ENCODE measurements at regions not wholly inside any gene's neighbourhood (a gene's known extent, or its start where the extent isn't known, plus 50 kb on each side); places are given as distances from the start of the nearest gene placed in this dataset.

GRCh38 chr12:131528144-131528543 lies 182.7 kb upstream of the SFSWAP start:
- no peak for TF ChIP-seq CTCF (IDR thresholded peaks at IDR 0.05)
- H3K27me3 Mint-ChIP-seq (ENCODE audit: low read depth, poor library complexity) = peaks cover 41% of the 10 kb centered on the region
- no peaks in the 10 kb centered on the region for H3K4me1 Mint-ChIP-seq
- DNase-seq = no peak
- H3K4me3 Mint-ChIP-seq = no peak overlapping the region
- H3K36me3 Mint-ChIP-seq (ENCODE audit: low read depth) = no peaks in the 10 kb centered on the region
- H3K27ac Mint-ChIP-seq = no peak overlapping the region
- no peaks in the 10 kb centered on the region for H3K9me3 Mint-ChIP-seq

- Mint-ChIP-seq H3K4me1 (no peaks in the 10 kb centered on the region), H3K36me3 (ENCODE audit: low read depth) (no peaks in the 10 kb centered on the region), H3K27ac (no peak overlapping the region), H3K9me3 (no peaks in the 10 kb centered on the region), H3K4me3 (no peak overlapping the region), H3K27me3 (ENCODE audit: low read depth, poor library complexity) (peaks cover 45% of the 10 kb centered on the region)
- no peak for DNase-seq
- TF ChIP-seq CTCF (IDR thresholded peaks at IDR 0.05) = no peak
Observed at GRCh38 chr12:131528667-131529066, 182.2 kb upstream of the SFSWAP start.

GRCh38 chr12:131529196-131530040 lies 181.5 kb upstream of the SFSWAP start:
- DNase-seq = no peak
- no peak for TF ChIP-seq CTCF (IDR thresholded peaks at IDR 0.05)
- H3K36me3 Mint-ChIP-seq (ENCODE audit: low read depth) = no peaks in the 10 kb centered on the region

GRCh38 chr12:131530041-131530332 lies 180.9 kb upstream of the SFSWAP start:
- TF ChIP-seq CTCF (IDR thresholded peaks at IDR 0.05) = no peak
- H3K27me3 Mint-ChIP-seq (ENCODE audit: low read depth, poor library complexity) = peaks cover 38% of the 10 kb centered on the region
- H3K4me1 Mint-ChIP-seq = no peaks in the 10 kb centered on the region
- H3K9me3 Mint-ChIP-seq = no peaks in the 10 kb centered on the region
- no peak overlapping the region for H3K4me3 Mint-ChIP-seq
- H3K36me3 Mint-ChIP-seq (ENCODE audit: low read depth) = no peaks in the 10 kb centered on the region
- no peak overlapping the region for H3K27ac Mint-ChIP-seq
- DNase-seq = no peak

More at GRCh38 chr12:131529196-131530040, 181.5 kb upstream of the SFSWAP start:
- Mint-ChIP-seq H3K4me3 (no peak overlapping the region), H3K4me1 (no peaks in the 10 kb centered on the region), H3K9me3 (no peaks in the 10 kb centered on the region), H3K27me3 (ENCODE audit: low read depth, poor library complexity) (peaks cover 44% of the 10 kb centered on the region), H3K27ac (no peak overlapping the region)

- no peak for DNase-seq
- Mint-ChIP-seq H3K36me3 (ENCODE audit: low read depth) (no peaks in the 10 kb centered on the region), H3K4me1 (no peaks in the 10 kb centered on the region), H3K27me3 (ENCODE audit: low read depth, poor library complexity) (peaks cover 38% of the 10 kb centered on the region), H3K27ac (no peak overlapping the region), H3K9me3 (no peaks in the 10 kb centered on the region), H3K4me3 (no peak overlapping the region)
- TF ChIP-seq CTCF (IDR thresholded peaks at IDR 0.05) = no peak
Observed at GRCh38 chr12:131530422-131530821, 180.5 kb upstream of the SFSWAP start.

- DNase-seq = no peak
- no peak for TF ChIP-seq CTCF (IDR thresholded peaks at IDR 0.05)
- H3K27me3 Mint-ChIP-seq (ENCODE audit: low read depth, poor library complexity) = peaks cover 26% of the 10 kb centered on the region
Observed at GRCh38 chr12:131533139-131533538, 177.8 kb upstream of the SFSWAP start.

More at GRCh38 chr12:131533139-131533538, 177.8 kb upstream of the SFSWAP start:
- H3K4me1 Mint-ChIP-seq = peaks cover 16% of the 10 kb centered on the region
- no peak overlapping the region for H3K27ac Mint-ChIP-seq
- H3K36me3 Mint-ChIP-seq (ENCODE audit: low read depth) = no peaks in the 10 kb centered on the region
- no peak overlapping the region for H3K4me3 Mint-ChIP-seq
- H3K9me3 Mint-ChIP-seq = no peaks in the 10 kb centered on the region
